ENCODE measurements at regions not wholly inside any gene's neighbourhood (a gene's known extent, or its start where the extent isn't known, plus 50 kb on each side); places are given as distances from the start of the nearest gene placed in this dataset.
"Not testable (repeated sequence)": the region's sequence is repeated elsewhere in the genome, so short reads cannot be mapped to it uniquely, and the experiment has no call there.

DNA sequence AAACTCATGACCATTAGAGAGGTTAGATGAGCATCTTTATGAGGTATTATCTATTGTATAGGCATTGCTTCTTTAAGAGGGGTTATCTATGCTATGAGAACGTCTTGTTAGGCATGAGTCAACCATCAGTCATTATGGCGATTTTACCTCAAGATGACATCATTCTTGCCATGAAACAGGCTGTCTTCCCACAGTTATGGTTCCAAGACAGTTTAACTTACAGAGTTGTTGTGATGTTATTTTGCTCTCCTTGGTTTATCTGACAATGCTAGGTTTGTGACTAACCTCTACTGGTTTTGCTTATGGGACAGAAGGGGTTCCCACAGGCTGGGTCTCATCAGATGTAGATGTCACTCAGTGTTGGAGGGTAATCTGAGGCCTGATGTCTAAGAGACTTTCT is 1864.7 kb upstream of the ACO1 start:
- no peaks in the 10 kb centered on the region for H3K9me3 ChIP-seq (ENCODE audit: control extremely low read depth in 1 of 5, control insufficient read depth in 4 of 5, insufficient read depth in 2 of 5, low read depth in 1 of 5, low read length in 4 of 5)
- no peak overlapping the region for H3K27ac ChIP-seq (ENCODE audit: insufficient read depth in 1 of 2, low read depth in 1 of 2, low read length in 2 of 2, poor library complexity in 1 of 2, severe bottlenecking in 2 of 2)
- ChIA-PET CTCF (no interaction called here), POLR2A (no interaction called here)
- WGBS (ENCODE audit: insufficient coverage), result 100% methylated on average over 2 of the region's 2 CpGs
- no peaks in the 10 kb centered on the region for H3K4me1 ChIP-seq (ENCODE audit: control extremely low read depth in 1 of 4, control insufficient read depth in 4 of 4, insufficient read depth in 4 of 4, low read length in 3 of 4)
- H3K27me3 ChIP-seq (replicated peaks in 2 of 5; ENCODE audit: control insufficient read depth in 4 of 5, insufficient read depth in 5 of 5, low read length in 4 of 5), result no peaks in the 10 kb centered on the region
- H3K36me3 ChIP-seq (ENCODE audit: control insufficient read depth in 4 of 4, insufficient read depth in 4 of 4, low read length in 3 of 4), result no peaks in the 10 kb centered on the region
- DNase-seq, result no peak
- no peak overlapping the region for H3K4me3 ChIP-seq (ENCODE audit: control insufficient read depth in 1 of 7, extremely low read depth in 1 of 7, insufficient read depth in 4 of 7, low read depth in 2 of 7, low read length in 6 of 7)

GRCh38 chr9:30522061-30522460 is 1862.4 kb upstream of the ACO1 start:
- no peaks in the 10 kb centered on the region for H3K27me3 ChIP-seq (replicated peaks in 2 of 5; ENCODE audit: control insufficient read depth in 4 of 5, insufficient read depth in 5 of 5, low read length in 4 of 5)
- H3K4me1 ChIP-seq (ENCODE audit: control extremely low read depth in 1 of 4, control insufficient read depth in 4 of 4, insufficient read depth in 4 of 4, low read length in 3 of 4), result no peaks in the 10 kb centered on the region
- POLR2A ChIA-PET, result no interaction called here
- no peak for DNase-seq
- H3K4me3 ChIP-seq (ENCODE audit: control insufficient read depth in 1 of 7, extremely low read depth in 1 of 7, insufficient read depth in 4 of 7, low read depth in 2 of 7, low read length in 6 of 7), result no peak overlapping the region
- no CpG with 5 or more reads among the region's 2 CpGs for WGBS (ENCODE audit: insufficient coverage)
- no peak overlapping the region for H3K27ac ChIP-seq (ENCODE audit: insufficient read depth in 1 of 2, low read depth in 1 of 2, low read length in 2 of 2, poor library complexity in 1 of 2, severe bottlenecking in 2 of 2)
- no peaks in the 10 kb centered on the region for H3K9me3 ChIP-seq (ENCODE audit: control extremely low read depth in 1 of 5, control insufficient read depth in 4 of 5, insufficient read depth in 2 of 5, low read depth in 1 of 5, low read length in 4 of 5)
- H3K36me3 ChIP-seq (ENCODE audit: control insufficient read depth in 4 of 4, insufficient read depth in 4 of 4, low read length in 3 of 4), result no peaks in the 10 kb centered on the region
- CTCF ChIA-PET, result no interaction called here

DNA sequence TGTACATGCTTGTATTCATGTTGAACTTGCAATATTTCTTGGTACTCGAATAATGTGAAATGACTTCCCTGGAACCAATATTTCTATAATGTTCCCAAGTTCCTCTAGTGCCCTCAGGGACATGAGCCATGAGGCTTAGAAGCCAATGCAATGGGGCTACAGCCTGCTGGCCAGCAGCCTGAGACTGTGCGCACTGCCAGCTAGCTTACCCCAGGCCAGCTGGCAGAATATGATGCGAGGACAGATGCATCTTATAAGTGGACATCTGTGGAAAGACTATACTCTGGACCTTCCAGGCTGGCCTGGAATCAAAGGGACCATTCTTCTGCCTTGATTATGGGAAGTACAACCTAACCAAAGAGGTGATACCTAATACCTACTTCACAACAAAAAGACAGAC is 1862.0 kb upstream of the ACO1 start:
- H3K9me3 ChIP-seq (ENCODE audit: control extremely low read depth in 1 of 5, control insufficient read depth in 4 of 5, insufficient read depth in 2 of 5, low read depth in 1 of 5, low read length in 4 of 5), result no peaks in the 10 kb centered on the region
- ChIA-PET POLR2A (no interaction called here), CTCF (no interaction called here)
- no peaks in the 10 kb centered on the region for H3K36me3 ChIP-seq (ENCODE audit: control insufficient read depth in 4 of 4, insufficient read depth in 4 of 4, low read length in 3 of 4)
- no peaks in the 10 kb centered on the region for H3K4me1 ChIP-seq (ENCODE audit: control extremely low read depth in 1 of 4, control insufficient read depth in 4 of 4, insufficient read depth in 4 of 4, low read length in 3 of 4)
- H3K4me3 ChIP-seq (ENCODE audit: control insufficient read depth in 1 of 7, extremely low read depth in 1 of 7, insufficient read depth in 4 of 7, low read depth in 2 of 7, low read length in 6 of 7), result no peak overlapping the region
- no peak for DNase-seq
- WGBS (ENCODE audit: insufficient coverage), result 33% methylated on average over 2 of the region's 3 CpGs
- H3K27ac ChIP-seq (ENCODE audit: insufficient read depth in 1 of 2, low read depth in 1 of 2, low read length in 2 of 2, poor library complexity in 1 of 2, severe bottlenecking in 2 of 2), result no peak overlapping the region
- no peaks in the 10 kb centered on the region for H3K27me3 ChIP-seq (replicated peaks in 2 of 5; ENCODE audit: control insufficient read depth in 4 of 5, insufficient read depth in 5 of 5, low read length in 4 of 5)

DNA sequence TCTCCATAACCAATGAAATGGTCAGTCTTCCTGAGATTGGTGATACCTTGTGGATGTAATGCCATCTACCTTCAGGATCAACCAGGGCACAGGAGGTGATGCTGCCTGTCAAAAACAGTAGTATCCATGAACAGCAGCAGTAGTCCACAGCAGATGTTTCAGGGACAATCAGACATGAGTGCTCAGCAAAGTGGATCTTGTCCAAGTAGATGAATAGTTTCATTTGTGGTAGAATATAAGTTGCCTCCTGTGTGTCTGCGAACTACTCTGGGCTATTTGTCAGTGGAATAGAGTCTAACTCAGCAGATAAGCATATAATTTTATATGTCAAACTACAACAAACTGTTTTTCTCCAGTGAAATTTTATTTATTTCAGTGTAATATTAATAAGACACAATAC is 1860.1 kb upstream of the ACO1 start:
- no peaks in the 10 kb centered on the region for H3K9me3 ChIP-seq (ENCODE audit: control extremely low read depth in 1 of 5, control insufficient read depth in 4 of 5, insufficient read depth in 2 of 5, low read depth in 1 of 5, low read length in 4 of 5)
- WGBS (ENCODE audit: insufficient coverage), result no CpG with 5 or more reads among the region's 1 CpG
- no peak for DNase-seq
- no peak overlapping the region for H3K27ac ChIP-seq (ENCODE audit: insufficient read depth in 1 of 2, low read depth in 1 of 2, low read length in 2 of 2, poor library complexity in 1 of 2, severe bottlenecking in 2 of 2)
- H3K4me3 ChIP-seq (ENCODE audit: control insufficient read depth in 1 of 7, extremely low read depth in 1 of 7, insufficient read depth in 4 of 7, low read depth in 2 of 7, low read length in 6 of 7), result no peak overlapping the region
- no peaks in the 10 kb centered on the region for H3K4me1 ChIP-seq (ENCODE audit: control extremely low read depth in 1 of 4, control insufficient read depth in 4 of 4, insufficient read depth in 4 of 4, low read length in 3 of 4)
- ChIA-PET POLR2A (no interaction called here), CTCF (no interaction called here)
- no peaks in the 10 kb centered on the region for H3K27me3 ChIP-seq (replicated peaks in 2 of 5; ENCODE audit: control insufficient read depth in 4 of 5, insufficient read depth in 5 of 5, low read length in 4 of 5)
- no peaks in the 10 kb centered on the region for H3K36me3 ChIP-seq (ENCODE audit: control insufficient read depth in 4 of 4, insufficient read depth in 4 of 4, low read length in 3 of 4)

GRCh38 chr9:30534455-30534854 is 1850.0 kb upstream of the ACO1 start:
- ChIA-PET CTCF (no interaction called here), POLR2A (no interaction called here)
- H3K36me3 ChIP-seq (ENCODE audit: control insufficient read depth in 4 of 4, insufficient read depth in 4 of 4, low read length in 3 of 4), result no peaks in the 10 kb centered on the region
- H3K9me3 ChIP-seq (ENCODE audit: control extremely low read depth in 1 of 5, control insufficient read depth in 4 of 5, insufficient read depth in 2 of 5, low read depth in 1 of 5, low read length in 4 of 5), result peaks cover 0 to 3% (median 0%) of the 10 kb centered on the region in 5 experiments
- no peaks in the 10 kb centered on the region for H3K27me3 ChIP-seq (replicated peaks in 2 of 5; ENCODE audit: control insufficient read depth in 4 of 5, insufficient read depth in 5 of 5, low read length in 4 of 5)
- no peak for DNase-seq
- 100% methylated on average over 3 of the region's 3 CpGs for WGBS (ENCODE audit: insufficient coverage)
- H3K4me1 ChIP-seq (ENCODE audit: control extremely low read depth in 1 of 4, control insufficient read depth in 4 of 4, insufficient read depth in 4 of 4, low read length in 3 of 4), result no peaks in the 10 kb centered on the region
- no peak overlapping the region for H3K4me3 ChIP-seq (ENCODE audit: control insufficient read depth in 1 of 7, extremely low read depth in 1 of 7, insufficient read depth in 4 of 7, low read depth in 2 of 7, low read length in 6 of 7)
- H3K27ac ChIP-seq (ENCODE audit: insufficient read depth in 1 of 2, low read depth in 1 of 2, low read length in 2 of 2, poor library complexity in 1 of 2, severe bottlenecking in 2 of 2), result no peak overlapping the region

GRCh38 chr9:30534896-30535295 is 1849.5 kb upstream of the ACO1 start:
- Histone ChIP-seq H3K4me3 (ENCODE audit: control insufficient read depth in 1 of 7, extremely low read depth in 1 of 7, insufficient read depth in 4 of 7, low read depth in 2 of 7, low read length in 6 of 7) (no peak overlapping the region), H3K4me1 (ENCODE audit: control extremely low read depth in 1 of 4, control insufficient read depth in 4 of 4, insufficient read depth in 4 of 4, low read length in 3 of 4) (no peaks in the 10 kb centered on the region), H3K27me3 (replicated peaks in 2 of 5; ENCODE audit: control insufficient read depth in 4 of 5, insufficient read depth in 5 of 5, low read length in 4 of 5) (no peaks in the 10 kb centered on the region), H3K27ac (ENCODE audit: insufficient read depth in 1 of 2, low read depth in 1 of 2, low read length in 2 of 2, poor library complexity in 1 of 2, severe bottlenecking in 2 of 2) (no peak overlapping the region), H3K9me3 (ENCODE audit: control extremely low read depth in 1 of 5, control insufficient read depth in 4 of 5, insufficient read depth in 2 of 5, low read depth in 1 of 5, low read length in 4 of 5) (peaks cover 0 to 3% (median 0%) of the 10 kb centered on the region in 5 experiments), H3K36me3 (ENCODE audit: control insufficient read depth in 4 of 4, insufficient read depth in 4 of 4, low read length in 3 of 4) (no peaks in the 10 kb centered on the region)
- WGBS (ENCODE audit: insufficient coverage), result no CpG with 5 or more reads among the region's 2 CpGs
- DNase-seq, result no peak
- ChIA-PET CTCF (no interaction called here), POLR2A (no interaction called here)

DNA sequence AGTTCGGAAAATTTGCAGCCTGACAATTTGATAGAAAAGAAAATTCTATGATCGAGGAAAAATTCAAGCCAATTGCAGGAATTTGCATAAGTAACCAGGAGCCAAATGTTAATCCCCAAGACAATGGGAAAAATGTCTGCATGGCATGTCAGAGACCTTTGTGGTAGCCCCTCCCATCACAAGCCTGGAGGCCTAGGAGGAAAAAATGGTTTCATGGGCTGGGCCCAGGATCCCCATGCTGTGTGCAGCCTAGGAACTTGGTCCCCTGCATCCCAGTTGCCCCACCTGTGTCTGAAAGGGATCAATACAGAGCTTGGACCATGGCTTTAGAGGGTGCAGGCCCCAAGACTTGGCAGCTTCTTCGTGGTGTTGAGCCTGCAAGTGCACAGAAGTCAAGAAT is 1847.9 kb upstream of the ACO1 start:
- no peak overlapping the region for H3K27ac ChIP-seq (ENCODE audit: insufficient read depth in 1 of 2, low read depth in 1 of 2, low read length in 2 of 2, poor library complexity in 1 of 2, severe bottlenecking in 2 of 2)
- WGBS (ENCODE audit: insufficient coverage), result 78% methylated on average over 3 of the region's 3 CpGs
- H3K36me3 ChIP-seq (ENCODE audit: control insufficient read depth in 4 of 4, insufficient read depth in 4 of 4, low read length in 3 of 4), result no peaks in the 10 kb centered on the region
- H3K4me1 ChIP-seq (ENCODE audit: control extremely low read depth in 1 of 4, control insufficient read depth in 4 of 4, insufficient read depth in 4 of 4, low read length in 3 of 4), result no peaks in the 10 kb centered on the region
- H3K27me3 ChIP-seq (replicated peaks in 2 of 5; ENCODE audit: control insufficient read depth in 4 of 5, insufficient read depth in 5 of 5, low read length in 4 of 5), result no peaks in the 10 kb centered on the region
- peaks cover 0 to 3% (median 0%) of the 10 kb centered on the region in 5 experiments for H3K9me3 ChIP-seq (ENCODE audit: control extremely low read depth in 1 of 5, control insufficient read depth in 4 of 5, insufficient read depth in 2 of 5, low read depth in 1 of 5, low read length in 4 of 5)
- ChIA-PET POLR2A (no interaction called here), CTCF (no interaction called here)
- no peak for DNase-seq
- no peak overlapping the region for H3K4me3 ChIP-seq (ENCODE audit: control insufficient read depth in 1 of 7, extremely low read depth in 1 of 7, insufficient read depth in 4 of 7, low read depth in 2 of 7, low read length in 6 of 7)

DNA sequence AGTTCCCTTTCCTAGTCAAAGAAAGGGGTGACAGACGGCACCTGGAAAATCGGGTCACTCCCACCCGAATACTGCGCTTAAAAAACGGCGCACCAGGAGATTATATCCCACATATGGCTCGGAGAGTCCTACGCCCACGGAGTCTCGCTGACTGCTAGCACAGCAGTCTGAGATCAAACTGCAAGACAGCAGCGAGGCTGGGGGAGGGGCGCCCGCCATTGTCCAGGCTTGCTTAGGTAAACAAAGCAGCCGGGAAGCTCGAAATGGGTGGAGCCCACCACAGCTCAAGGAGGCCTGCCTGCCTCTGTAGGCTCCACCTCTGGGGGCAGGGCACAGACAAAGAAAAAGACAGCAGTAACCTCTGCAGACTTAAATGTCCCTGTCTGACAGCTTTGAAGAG is 1844.7 kb upstream of the ACO1 start:
- CTCF ChIA-PET; H3K27me3 ChIP-seq (replicated peaks in 2 of 5; ENCODE audit: control insufficient read depth in 4 of 5, insufficient read depth in 5 of 5, low read length in 4 of 5); DNase-seq; H3K9me3 ChIP-seq (ENCODE audit: control extremely low read depth in 1 of 5, control insufficient read depth in 4 of 5, insufficient read depth in 2 of 5, low read depth in 1 of 5, low read length in 4 of 5); H3K36me3 ChIP-seq (ENCODE audit: control insufficient read depth in 4 of 4, insufficient read depth in 4 of 4, low read length in 3 of 4); H3K4me3 ChIP-seq (ENCODE audit: control insufficient read depth in 1 of 7, extremely low read depth in 1 of 7, insufficient read depth in 4 of 7, low read depth in 2 of 7, low read length in 6 of 7); H3K27ac ChIP-seq (ENCODE audit: insufficient read depth in 1 of 2, low read depth in 1 of 2, low read length in 2 of 2, poor library complexity in 1 of 2, severe bottlenecking in 2 of 2); H3K4me1 ChIP-seq (ENCODE audit: control extremely low read depth in 1 of 4, control insufficient read depth in 4 of 4, insufficient read depth in 4 of 4, low read length in 3 of 4); POLR2A ChIA-PET: not testable (repeated sequence)
- WGBS (ENCODE audit: insufficient coverage), result no CpG with 5 or more reads among the region's 15 CpGs
